H1 (cell line): ENCODE measurements at regions not wholly inside any gene's neighbourhood (a gene's known extent, or its start where the extent isn't known, plus 50 kb on each side); places are given as distances from the start of the nearest gene placed in this dataset.

Experiments
- CTCF ChIA-PET: fragments of 300-600 bp; sonication (Branson Sonifier 250); formaldehyde crosslinking; loops from one replicate; lab custom pipeline; 2021; ENCODE audit not compliant: partially characterized antibody; lab: Charles Lee
- POLR2A ChIA-PET: fragments of 300-600 bp; sonication (Branson Sonifier 250); formaldehyde crosslinking; loops from one replicate; lab custom pipeline; 2021; ENCODE audit warnings: inconsistent platforms; ENCODE audit not compliant: partially characterized antibody; lab: Charles Lee
- DNase-seq, 2 experiments: peaks; one replicate each; pipeline versions ENCODE4 v3.0.0 to v3.0.0-alpha.2; 2010 to 2022; ENCODE audit warnings: low spot score in 2 of 2, low read depth in 1 of 2, mixed read lengths in 1 of 2
- FAIRE-seq: peaks from 2 replicates; lab custom pipeline; 2011; peaks lifted over from hg19 to GRCh38; lab: Jason Lieb, UNC
- H2AFZ ChIP-seq: 2 replicates; pipeline ENCODE4 v1.8.1; 2012; ENCODE audit warnings: low read length, inconsistent platforms
- H2AK5ac ChIP-seq: 2 replicates; pipeline ENCODE4 v1.6.1; 2013; ENCODE audit warnings: low read depth, low read length
- H2BK120ac ChIP-seq: replicated peaks from 2 replicates; pipeline ENCODE3; 2013; ENCODE audit warnings: low read depth, low read length, inconsistent platforms
- H2BK12ac ChIP-seq: 2 replicates; pipeline ENCODE4 v1.6.1; 2013; ENCODE audit warnings: low read depth, low read length
- H2BK15ac ChIP-seq: 2 replicates; pipeline ENCODE4 v1.6.1; 2013; ENCODE audit warnings: low read length
- H2BK20ac ChIP-seq: 2 replicates; pipeline ENCODE4 v1.6.1; 2013; ENCODE audit warnings: low read length
- H2BK5ac ChIP-seq: 2 replicates; pipeline ENCODE4 v1.6.1; 2013; ENCODE audit warnings: low read depth, low read length
- H3K14ac ChIP-seq: 2 replicates; pipeline ENCODE4 v1.6.1; 2013; ENCODE audit warnings: inconsistent platforms; ENCODE audit not compliant: insufficient read length
- H3K18ac ChIP-seq: 2 replicates; pipeline ENCODE4 v1.6.1; 2013; ENCODE audit warnings: low read length; ENCODE audit errors: extremely low read depth
- H3K23ac ChIP-seq: 2 replicates; pipeline ENCODE4 v1.6.1; 2013; ENCODE audit warnings: inconsistent platforms; ENCODE audit not compliant: insufficient read length
- H3K23me2 ChIP-seq: 2 replicates; pipeline ENCODE4 v1.6.1; 2013; ENCODE audit warnings: low read depth, low read length
- H3K27ac ChIP-seq: 2 replicates; pipeline ENCODE4 v1.6.1; 2011; ENCODE audit warnings: low read depth, low read length, inconsistent platforms
- H3K27me3 ChIP-seq, 4 experiments: replicated peaks in 1 of 4; 1 replicate in 1 of 4; 2 replicates in 3 of 4; pipeline versions ENCODE4 v1.6.1 to v1.8.1; 2011 to 2013; ENCODE audit warnings: low read length in 3 of 4, mild to moderate bottlenecking in 3 of 4, inconsistent platforms in 2 of 4, mixed read lengths in 2 of 4, moderate library complexity in 1 of 4; ENCODE audit not compliant: control insufficient read depth in 3 of 4, insufficient read depth in 3 of 4; ENCODE audit errors: extremely low read depth in 1 of 4
- H3K36me3 ChIP-seq, 4 experiments: 2 replicates each; pipeline versions ENCODE4 v1.6.1 to v1.8.1; 2011 to 2013; ENCODE audit warnings: mild to moderate bottlenecking in 4 of 4, low read length in 3 of 4, moderate library complexity in 2 of 4, control low read depth in 1 of 4, inconsistent platforms in 1 of 4; ENCODE audit not compliant: insufficient read depth in 4 of 4, control insufficient read depth in 2 of 4
- H3K4ac ChIP-seq: replicated peaks from 2 replicates; pipeline ENCODE3; 2013; ENCODE audit warnings: low read length, low read depth, mixed read lengths, inconsistent platforms; ENCODE audit not compliant: insufficient read length
- H3K4me1 ChIP-seq, 4 experiments: replicated peaks in 1 of 4; 1 replicate in 1 of 4; 2 replicates in 3 of 4; pipeline versions ENCODE4 v1.6.1 to v1.8.1; 2011 to 2013; ENCODE audit warnings: low read length in 3 of 4, inconsistent platforms in 2 of 4, mixed read lengths in 1 of 4; ENCODE audit not compliant: insufficient read depth in 4 of 4, control insufficient read depth in 3 of 4
- H3K4me2 ChIP-seq, 2 experiments: 2 replicates each; pipeline versions ENCODE4 v1.6.1 to v1.8.1; 2011 to 2013; ENCODE audit warnings: low read depth in 2 of 2, low read length in 2 of 2, control low read depth in 1 of 2, inconsistent platforms in 1 of 2, mild to moderate bottlenecking in 1 of 2; ENCODE audit not compliant: insufficient read depth in 1 of 2
- H3K4me3 ChIP-seq, 4 experiments: fragments of 200-600, 300-600 bp in 1 of 4; sonication (generic), shearing (Covaris generic), sonication (Bioruptor Twin) in 1 of 4; 2 replicates each; pipeline versions ENCODE4 v1.5.1 to v1.8.1; 2011 to 2016; ENCODE audit warnings: low read length in 4 of 4, low read depth in 3 of 4, control low read depth in 2 of 4, inconsistent platforms in 2 of 4, mild to moderate bottlenecking in 2 of 4, mixed read lengths in 1 of 4, moderate library complexity in 1 of 4; ENCODE audit not compliant: insufficient read depth in 2 of 4; ENCODE audit errors: extremely low read depth in 1 of 4
- H3K56ac ChIP-seq: replicated peaks from 2 replicates; pipeline ENCODE3; 2013; ENCODE audit warnings: low read depth, mild to moderate bottlenecking, mixed read lengths, low read length, inconsistent platforms; ENCODE audit not compliant: insufficient read length
- H3K79me1 ChIP-seq: 2 replicates; pipeline ENCODE4 v1.6.1; 2013; ENCODE audit warnings: low read depth, low read length, control low read depth
- H3K79me2 ChIP-seq, 2 experiments: 2 replicates each; pipeline versions ENCODE4 v1.6.1 to v1.8.1; 2012 to 2013; ENCODE audit warnings: low read length in 2 of 2, mild to moderate bottlenecking in 2 of 2, inconsistent platforms in 1 of 2; ENCODE audit not compliant: insufficient read depth in 2 of 2, control insufficient read depth in 1 of 2
- H3K9ac ChIP-seq, 4 experiments: replicated peaks in 1 of 4; 1 replicate in 1 of 4; 2 replicates in 3 of 4; pipeline versions ENCODE4 v1.6.1 to v1.8.1; 2011 to 2013; ENCODE audit warnings: low read depth in 3 of 4, low read length in 3 of 4, control low read depth in 2 of 4, mild to moderate bottlenecking in 2 of 4, moderate library complexity in 2 of 4, inconsistent platforms in 1 of 4; ENCODE audit errors: extremely low read depth in 1 of 4
- H3K9me3 ChIP-seq, 2 experiments: 2 replicates each; pipeline versions ENCODE4 v1.6.1 to v1.8.1; 2012 to 2013; ENCODE audit warnings: mild to moderate bottlenecking in 2 of 2, moderate library complexity in 2 of 2, control low read depth in 1 of 2, inconsistent platforms in 1 of 2, low read depth in 1 of 2, low read length in 1 of 2, mixed read lengths in 1 of 2; ENCODE audit not compliant: insufficient read depth in 2 of 2
- H4K20me1 ChIP-seq, 2 experiments: replicated peaks in 1 of 2; 2 replicates each; pipeline versions ENCODE3 to v1.8.1; 2011 to 2013; ENCODE audit warnings: inconsistent platforms in 2 of 2, low read length in 2 of 2, mild to moderate bottlenecking in 1 of 2; ENCODE audit not compliant: insufficient read depth in 2 of 2, control insufficient read depth in 1 of 2
- H4K5ac ChIP-seq: 2 replicates; pipeline ENCODE4 v1.6.1; 2013; ENCODE audit warnings: low read length, low read depth, mixed read lengths, inconsistent platforms; ENCODE audit not compliant: insufficient read length
- H4K8ac ChIP-seq: 2 replicates; pipeline ENCODE4 v1.8.0; 2013; ENCODE audit warnings: mild to moderate bottlenecking, moderate library complexity, low read length, inconsistent platforms; ENCODE audit not compliant: insufficient read depth; ENCODE audit errors: extremely low read depth
- H4K91ac ChIP-seq: replicated peaks from 2 replicates; pipeline ENCODE3; 2013; ENCODE audit warnings: low read length, mixed read lengths, inconsistent platforms; ENCODE audit not compliant: insufficient read length
- ASH2L ChIP-seq: fragments of 200-600, 300-600 bp; sonication (generic); IDR thresholded peaks from one replicate; pipeline ENCODE4 v1.7.1; 2017; ENCODE audit warnings: low read length
- BACH1 ChIP-seq: IDR thresholded peaks from 2 replicates; pipeline ENCODE4 v1.6.1; 2012; ENCODE audit warnings: low read length, improper control_type of control experiment
- BCL11A ChIP-seq, 2 experiments: IDR thresholded peaks; one replicate each; pipeline ENCODE4 v1.6.1; 2011; ENCODE audit warnings: low read depth in 2 of 2, low read length in 2 of 2, mild to moderate bottlenecking in 2 of 2
- EP300 ChIP-seq, 2 experiments: IDR thresholded peaks; 1 replicate in 1 of 2; 2 replicates in 1 of 2; pipeline ENCODE4 v1.6.1; 2011 to 2012; ENCODE audit warnings: low read depth in 2 of 2, low read length in 2 of 2, mild to moderate bottlenecking in 2 of 2, borderline replicate concordance in 1 of 2, inconsistent platforms in 1 of 2, moderate library complexity in 1 of 2
- GABPA ChIP-seq: IDR thresholded peaks from 2 replicates; pipeline ENCODE4 v1.6.1; 2011; ENCODE audit warnings: mild to moderate bottlenecking, low read length, moderate library complexity, borderline replicate concordance; ENCODE audit not compliant: insufficient read depth
- KDM4A ChIP-seq: IDR thresholded peaks from one replicate; pipeline ENCODE4 v1.7.1; 2012; ENCODE audit warnings: low read depth, mild to moderate bottlenecking, moderate library complexity, low read length, inconsistent platforms; ENCODE audit not compliant: severe bottlenecking
- MAFK ChIP-seq: IDR thresholded peaks from 2 replicates; pipeline ENCODE4 v1.6.1; 2012; ENCODE audit warnings: low read depth, mild to moderate bottlenecking, improper control_type of control experiment, low read length
- RXRA ChIP-seq: IDR thresholded peaks from 2 replicates; pipeline ENCODE4 v1.6.1; 2011; ENCODE audit warnings: low read depth, mild to moderate bottlenecking, low read length, moderate library complexity; ENCODE audit not compliant: insufficient read depth
- SP2 ChIP-seq: IDR thresholded peaks from 2 replicates; pipeline ENCODE4 v1.6.1; 2012; ENCODE audit warnings: mild to moderate bottlenecking, low read length, inconsistent platforms
- SRF ChIP-seq: IDR thresholded peaks from 2 replicates; pipeline ENCODE4 v1.6.1; 2011; ENCODE audit warnings: mild to moderate bottlenecking, low read depth, low read length, moderate library complexity
- SUZ12 ChIP-seq: fragments of 200-600 bp; sonication (generic); IDR thresholded peaks from 2 replicates; pipeline ENCODE4 v1.6.1; 2012; ENCODE audit warnings: mild to moderate bottlenecking, inconsistent platforms, low read length, moderate library complexity, mixed read lengths
- TEAD4 ChIP-seq: IDR thresholded peaks from 2 replicates; pipeline ENCODE4 v1.6.1; 2012; ENCODE audit warnings: low read depth, low read length, inconsistent platforms, mixed read lengths
- WGBS, 2 experiments: shearing (Covaris generic) in 1 of 2; methylation state at CpG; one replicate each; pipeline versions ENCODE4 v1.1.6 to v1.1.7; 2013 to 2015; ENCODE audit warnings: low lambda C conversion rate in 2 of 2, mixed read lengths in 2 of 2, inconsistent platforms in 1 of 2, low coverage in 1 of 2, missing lambda C conversion rate in 1 of 2; ENCODE audit not compliant: insufficient replicate concordance in 2 of 2, insufficient coverage in 1 of 2, insufficient read length in 1 of 2; ENCODE audit errors: extremely low coverage in 1 of 2, missing lambda C conversion rate in 1 of 2; 5-methylcytosine and 5-hydroxymethylcytosine counted together

- FAIRE-seq (peak; percentile 93), DNase-seq (peak; percentile 71 to 88)
- Histone ChIP-seq H4K91ac (peak overlapping the region; percentile 94), H4K5ac (peak overlapping the region; percentile 74), H3K14ac (no peak overlapping the region), H3K4me1 (peaks cover 2 to 26% (median 15%) of the 10 kb centered on the region in 4 experiments; a peak in 6 of 7 replicates), H2BK5ac (peak overlapping the region; percentile 99), H3K4ac (no peak overlapping the region), H4K20me1 (no peaks in the 10 kb centered on the region), H3K18ac (peak overlapping the region; percentile 65), H3K27ac (peak overlapping the region; percentile 94), H3K23me2 (peaks cover 1% of the 10 kb centered on the region; the same call in 1 of the 2 replicates), H3K9ac (peak overlapping the region in 2 of 4 experiments; percentile 60 to 67; a peak in 5 of 7 replicates), H2BK15ac (no peak overlapping the region), H3K36me3 (no peaks in the 10 kb centered on the region), H2BK20ac (peak overlapping the region; percentile 63), H2BK12ac (peak overlapping the region; percentile 7; the same call in 1 of the 2 replicates), H3K4me3 (no peak overlapping the region; a peak in 1 of 8 replicates), H4K8ac (no peak overlapping the region), H3K4me2 (peak overlapping the region; percentile 52 to 58; a peak in 3 of 4 replicates), H2BK120ac (peak overlapping the region; percentile 30), H2AK5ac (peak overlapping the region; percentile 86; the same call in 1 of the 2 replicates), H3K23ac (no peak overlapping the region), H3K79me1 (no peaks in the 10 kb centered on the region), H3K9me3 (no peaks in the 10 kb centered on the region; a peak in 1 of 4 replicates), H3K79me2 (no peaks in the 10 kb centered on the region), H3K56ac (peak overlapping the region; percentile 18), H2AFZ (no peak overlapping the region), H3K27me3 (no peaks in the 10 kb centered on the region)
- ChIA-PET POLR2A (interaction anchor here (1.0 to 2.9 kb wide), 10 partner anchors 10 to 620 kb away, joined by 3 to 18 read pairs (median 4); no protein-coding TSS in a partner anchor), CTCF (interaction anchor here (0.8 to 2.1 kb wide), 3 partner anchors 15 to 28 kb away, joined by 3 to 8 read pairs (median 3); no protein-coding TSS in a partner anchor)
- 0% methylated on average over 3 of the region's 3 CpGs; no CpG with 5 or more reads in 1 of the 2 experiments for whole genome bisulfite sequencing, 2 experiments
- TF ChIP-seq ASH2L (peak; percentile 82), TEAD4 (peak; percentile 70), SRF (no peak), SP2 (no peak), RXRA (no peak), KDM4A (no peak), MAFK (peak; percentile 89), BCL11A (IDR thresholded peaks at IDR 0.05; ENCODE audit: low read depth in 2 of 2, low read length in 2 of 2) (no peak), SUZ12 (no peak), GABPA (no peak), BACH1 (0 out of 2 replicates have a peak, but pooled peaks have one; percentile 6), EP300 (IDR thresholded peaks at IDR 0.05; ENCODE audit: borderline replicate concordance in 1 of 2, low read depth in 2 of 2, low read length in 2 of 2) (0 out of 3 replicates have a peak, but pooled peaks of 1 of the 2 experiments have one; percentile 51)
Observed at GRCh38 chr2:146540271-146540932, 1304.4 kb upstream of the ACVR2A start.
